K562 (cell line): ENCODE measurements at regions not wholly inside any gene's neighbourhood (a gene's known extent, or its start where the extent isn't known, plus 50 kb on each side); places are given as distances from the start of the nearest gene placed in this dataset.

Source experiments
- CCAR2 ChIP-seq: fragments of 200-400 bp; formaldehyde crosslinking; IDR thresholded peaks from 2 replicates; pipeline ENCODE4 v1.6.1; 2017; ENCODE audit warnings: mild to moderate bottlenecking, low read depth, low read length
- CEBPB ChIP-seq: fragments of 450-650 bp; IDR thresholded peaks from 2 replicates; pipeline ENCODE4 v1.6.1; 2016; ENCODE audit warnings: missing genetic modification characterization, missing compliant biosample characterization
- KLF16 ChIP-seq: IDR thresholded peaks from 2 replicates; pipeline ENCODE4 v1.6.1; 2016; ENCODE audit warnings: antibody characterized with exemption
- POLR2AphosphoS2 ChIP-seq: IDR thresholded peaks from 2 replicates; pipeline ENCODE4 v1.6.1; 2012; ENCODE audit warnings: low read length, improper control_type of control experiment
- POLR2AphosphoS5 ChIP-seq: IDR thresholded peaks from 2 replicates; pipeline ENCODE4 v1.6.1; 2011; ENCODE audit warnings: mild to moderate bottlenecking, low read depth, low read length, moderate library complexity; ENCODE audit not compliant: control insufficient read depth, insufficient read depth
- SMAD1 ChIP-seq: fragments of 150-350 bp; IDR thresholded peaks from 2 replicates; pipeline ENCODE4 v1.6.1; 2014; ENCODE audit warnings: low read length, low read depth; ENCODE audit not compliant: partially characterized antibody
- SMAD3 ChIP-seq: fragments of 450-650 bp; formaldehyde crosslinking; conservative IDR thresholded peaks from 2 replicates; pipeline ENCODE4 v1.4.0; 2020; ENCODE audit warnings: mild to moderate bottlenecking
- SRSF9 ChIP-seq: fragments of 200-400 bp; formaldehyde crosslinking; IDR thresholded peaks from 2 replicates; pipeline ENCODE4 v1.6.1; 2017; ENCODE audit warnings: low read depth, low read length, borderline replicate concordance
- TF ChIP-seq, protein P1 (sequence below): fragments of 200-400 bp; formaldehyde crosslinking; IDR thresholded peaks from 2 replicates; pipeline ENCODE4 v1.6.1; 2017; ENCODE audit warnings: mild to moderate bottlenecking, low read depth, low read length, moderate library complexity
- TF ChIP-seq, protein P2 (sequence below), 2 experiments: fragments of 450-650 bp; formaldehyde crosslinking in 1 of 2; IDR thresholded peaks; 2 replicates each; pipeline versions ENCODE4 v1.4.0 to v1.6.1; 2014 to 2020; ENCODE audit warnings: mild to moderate bottlenecking in 2 of 2, borderline replicate concordance in 1 of 2, low read depth in 1 of 2
- TF ChIP-seq, protein P3 (sequence below), 3 experiments: IDR thresholded peaks in 2 of 3; conservative IDR thresholded peaks in 1 of 3; 2 replicates each; pipeline ENCODE4 v1.5.1; 2011 to 2012; ENCODE audit warnings: low read length in 3 of 3, mild to moderate bottlenecking in 3 of 3, control low read depth in 2 of 3, improper control_type of control experiment in 1 of 3, inconsistent platforms in 1 of 3, low read depth in 1 of 3, mixed read lengths in 1 of 3, moderate library complexity in 1 of 3; ENCODE audit not compliant: insufficient read depth in 2 of 3

- TF ChIP-seq, protein P1, sequence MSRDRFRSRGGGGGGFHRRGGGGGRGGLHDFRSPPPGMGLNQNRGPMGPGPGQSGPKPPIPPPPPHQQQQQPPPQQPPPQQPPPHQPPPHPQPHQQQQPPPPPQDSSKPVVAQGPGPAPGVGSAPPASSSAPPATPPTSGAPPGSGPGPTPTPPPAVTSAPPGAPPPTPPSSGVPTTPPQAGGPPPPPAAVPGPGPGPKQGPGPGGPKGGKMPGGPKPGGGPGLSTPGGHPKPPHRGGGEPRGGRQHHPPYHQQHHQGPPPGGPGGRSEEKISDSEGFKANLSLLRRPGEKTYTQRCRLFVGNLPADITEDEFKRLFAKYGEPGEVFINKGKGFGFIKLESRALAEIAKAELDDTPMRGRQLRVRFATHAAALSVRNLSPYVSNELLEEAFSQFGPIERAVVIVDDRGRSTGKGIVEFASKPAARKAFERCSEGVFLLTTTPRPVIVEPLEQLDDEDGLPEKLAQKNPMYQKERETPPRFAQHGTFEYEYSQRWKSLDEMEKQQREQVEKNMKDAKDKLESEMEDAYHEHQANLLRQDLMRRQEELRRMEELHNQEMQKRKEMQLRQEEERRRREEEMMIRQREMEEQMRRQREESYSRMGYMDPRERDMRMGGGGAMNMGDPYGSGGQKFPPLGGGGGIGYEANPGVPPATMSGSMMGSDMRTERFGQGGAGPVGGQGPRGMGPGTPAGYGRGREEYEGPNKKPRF: no peak
- no peak for TF ChIP-seq POLR2AphosphoS2
- TF ChIP-seq SRSF9: no peak
- TF ChIP-seq, protein P2, sequence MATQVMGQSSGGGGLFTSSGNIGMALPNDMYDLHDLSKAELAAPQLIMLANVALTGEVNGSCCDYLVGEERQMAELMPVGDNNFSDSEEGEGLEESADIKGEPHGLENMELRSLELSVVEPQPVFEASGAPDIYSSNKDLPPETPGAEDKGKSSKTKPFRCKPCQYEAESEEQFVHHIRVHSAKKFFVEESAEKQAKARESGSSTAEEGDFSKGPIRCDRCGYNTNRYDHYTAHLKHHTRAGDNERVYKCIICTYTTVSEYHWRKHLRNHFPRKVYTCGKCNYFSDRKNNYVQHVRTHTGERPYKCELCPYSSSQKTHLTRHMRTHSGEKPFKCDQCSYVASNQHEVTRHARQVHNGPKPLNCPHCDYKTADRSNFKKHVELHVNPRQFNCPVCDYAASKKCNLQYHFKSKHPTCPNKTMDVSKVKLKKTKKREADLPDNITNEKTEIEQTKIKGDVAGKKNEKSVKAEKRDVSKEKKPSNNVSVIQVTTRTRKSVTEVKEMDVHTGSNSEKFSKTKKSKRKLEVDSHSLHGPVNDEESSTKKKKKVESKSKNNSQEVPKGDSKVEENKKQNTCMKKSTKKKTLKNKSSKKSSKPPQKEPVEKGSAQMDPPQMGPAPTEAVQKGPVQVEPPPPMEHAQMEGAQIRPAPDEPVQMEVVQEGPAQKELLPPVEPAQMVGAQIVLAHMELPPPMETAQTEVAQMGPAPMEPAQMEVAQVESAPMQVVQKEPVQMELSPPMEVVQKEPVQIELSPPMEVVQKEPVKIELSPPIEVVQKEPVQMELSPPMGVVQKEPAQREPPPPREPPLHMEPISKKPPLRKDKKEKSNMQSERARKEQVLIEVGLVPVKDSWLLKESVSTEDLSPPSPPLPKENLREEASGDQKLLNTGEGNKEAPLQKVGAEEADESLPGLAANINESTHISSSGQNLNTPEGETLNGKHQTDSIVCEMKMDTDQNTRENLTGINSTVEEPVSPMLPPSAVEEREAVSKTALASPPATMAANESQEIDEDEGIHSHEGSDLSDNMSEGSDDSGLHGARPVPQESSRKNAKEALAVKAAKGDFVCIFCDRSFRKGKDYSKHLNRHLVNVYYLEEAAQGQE (IDR thresholded peaks at IDR 0.05; ENCODE audit: borderline replicate concordance): no peak
- TF ChIP-seq, protein P2 (CRISPR knock-in tag; IDR thresholded peaks at IDR 0.05; ENCODE audit: low read depth): no peak
- TF ChIP-seq, protein P3, sequence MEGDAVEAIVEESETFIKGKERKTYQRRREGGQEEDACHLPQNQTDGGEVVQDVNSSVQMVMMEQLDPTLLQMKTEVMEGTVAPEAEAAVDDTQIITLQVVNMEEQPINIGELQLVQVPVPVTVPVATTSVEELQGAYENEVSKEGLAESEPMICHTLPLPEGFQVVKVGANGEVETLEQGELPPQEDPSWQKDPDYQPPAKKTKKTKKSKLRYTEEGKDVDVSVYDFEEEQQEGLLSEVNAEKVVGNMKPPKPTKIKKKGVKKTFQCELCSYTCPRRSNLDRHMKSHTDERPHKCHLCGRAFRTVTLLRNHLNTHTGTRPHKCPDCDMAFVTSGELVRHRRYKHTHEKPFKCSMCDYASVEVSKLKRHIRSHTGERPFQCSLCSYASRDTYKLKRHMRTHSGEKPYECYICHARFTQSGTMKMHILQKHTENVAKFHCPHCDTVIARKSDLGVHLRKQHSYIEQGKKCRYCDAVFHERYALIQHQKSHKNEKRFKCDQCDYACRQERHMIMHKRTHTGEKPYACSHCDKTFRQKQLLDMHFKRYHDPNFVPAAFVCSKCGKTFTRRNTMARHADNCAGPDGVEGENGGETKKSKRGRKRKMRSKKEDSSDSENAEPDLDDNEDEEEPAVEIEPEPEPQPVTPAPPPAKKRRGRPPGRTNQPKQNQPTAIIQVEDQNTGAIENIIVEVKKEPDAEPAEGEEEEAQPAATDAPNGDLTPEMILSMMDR (IDR thresholded peaks at IDR 0.05 in 2 of 3, conservative IDR thresholded peaks at IDR 0.05 in 1 of 3; ENCODE audit: insufficient read depth in 2 of 3, low read depth in 1 of 3, low read length in 3 of 3): no peak
- no peak for TF ChIP-seq CEBPB
- TF ChIP-seq SMAD1: no peak
- no peak for TF ChIP-seq POLR2AphosphoS5
- no peak for TF ChIP-seq SMAD3
- TF ChIP-seq CCAR2: no peak
- no peak for TF ChIP-seq KLF16
These were observed 197.8 kb downstream of the CD83 start for GRCh38 chr6:14315353-14315752.
